HepG2 (cell line): ENCODE measurements at regions not wholly inside any gene's neighbourhood (a gene's known extent, or its start where the extent isn't known, plus 50 kb on each side); places are given as distances from the start of the nearest gene placed in this dataset.

Source experiments
- ATAC-seq: fragments of 200-7000 bp; cut with Tn5 transposase; 3 replicates; pipeline ENCODE4 v1.9.1; 2020; ENCODE audit warnings: mild to moderate bottlenecking, moderate library complexity
- BruUV-seq: library from RNA; stranded (reverse); fragments of 400-500 nt; replicated peaks from 2 replicates; lab custom pipeline; 2021; lab: Mats Ljungman, UMichigan
- CTCF ChIA-PET: fragments of 300-600 bp; formaldehyde crosslinking; extraction: SDS; loops from one replicate; lab custom pipeline; 2021; ENCODE audit warnings: low total read pairs, inconsistent platforms, low intra/inter-chr PET ratio; lab: Yijun Ruan, JAX
- POLR2A ChIA-PET: fragments of 350-600 bp; sonication (Branson Sonifier 250); formaldehyde crosslinking; loops from one replicate; lab custom pipeline; 2020; ENCODE audit warnings: antibody characterized with exemption, inconsistent platforms; lab: Yijun Ruan, JAX
- DNase-seq: peaks from one replicate; pipeline ENCODE4 v3.0.0-alpha.2; 2015; ENCODE audit warnings: low spot score
- FAIRE-seq: peaks from 3 replicates; lab custom pipeline; 2011; peaks lifted over from hg19 to GRCh38; lab: Jason Lieb, UNC
- H2AFZ ChIP-seq: one replicate; pipeline ENCODE4 v1.6.1; 2011; ENCODE audit warnings: low read length, inconsistent platforms
- H3K27ac ChIP-seq: fragments of 300-600 bp; 3 replicates; pipeline ENCODE4 v1.8.0; 2011; ENCODE audit warnings: mixed run types, mild to moderate bottlenecking, mixed read lengths, low read length, inconsistent platforms; ENCODE audit not compliant: insufficient read depth; ENCODE audit errors: extremely low read length
- H3K27me3 ChIP-seq, 2 experiments: fragments of 200-600 bp in 1 of 2; 2 replicates in 1 of 2; 3 replicates in 1 of 2; pipeline versions ENCODE4 v1.6.0 to v1.8.0; 2011; ENCODE audit warnings: low read length in 2 of 2, mild to moderate bottlenecking in 2 of 2, moderate library complexity in 2 of 2, inconsistent platforms in 1 of 2; ENCODE audit not compliant: insufficient read depth in 2 of 2, control insufficient read depth in 1 of 2
- H3K36me3 ChIP-seq, 2 experiments: fragments of 200-600 bp in 1 of 2; replicated peaks in 1 of 2; 2 replicates in 1 of 2; 3 replicates in 1 of 2; pipeline versions ENCODE4 v1.5.1 to v1.8.0; 2011; ENCODE audit warnings: low read length in 2 of 2, inconsistent platforms in 1 of 2; ENCODE audit not compliant: insufficient read depth in 2 of 2, control insufficient read depth in 1 of 2
- H3K4me1 ChIP-seq: 2 replicates; pipeline ENCODE4 v1.5.1; 2012; ENCODE audit warnings: low read length, inconsistent platforms; ENCODE audit not compliant: insufficient read depth
- H3K4me2 ChIP-seq: 2 replicates; pipeline ENCODE4 v1.6.0; 2011; ENCODE audit warnings: low read depth, low read length, inconsistent platforms
- H3K4me3 ChIP-seq, 3 experiments: fragments of 200-600 bp in 1 of 3; sonication (generic), shearing (Covaris generic) in 1 of 3; replicated peaks in 1 of 3; 2 replicates each; pipeline ENCODE4 v1.5.1; 2011 to 2016; ENCODE audit warnings: low read length in 3 of 3, inconsistent platforms in 2 of 3, low read depth in 2 of 3, mild to moderate bottlenecking in 2 of 3, control low read depth in 1 of 3, mixed read lengths in 1 of 3; ENCODE audit not compliant: insufficient read depth in 1 of 3
- H3K79me2 ChIP-seq: one replicate; pipeline ENCODE4 v1.6.1; 2011; ENCODE audit warnings: low read length, inconsistent platforms; ENCODE audit not compliant: insufficient read depth
- H3K9ac ChIP-seq: 2 replicates; pipeline ENCODE4 v1.6.0; 2011; ENCODE audit warnings: mild to moderate bottlenecking, low read depth, low read length, inconsistent platforms; ENCODE audit not compliant: insufficient read depth
- H3K9me3 ChIP-seq: 2 replicates; pipeline ENCODE4 v1.5.1; 2012; ENCODE audit warnings: mild to moderate bottlenecking, low read length
- H4K20me1 ChIP-seq: 2 replicates; pipeline ENCODE4 v1.6.0; 2011; ENCODE audit warnings: inconsistent platforms, mild to moderate bottlenecking, low read length, moderate library complexity; ENCODE audit not compliant: insufficient read depth
- IRX3 ChIP-seq: sonication (generic); formaldehyde crosslinking; IDR thresholded peaks from 2 replicates; pipeline ENCODE4 v1.8.1; 2023; ENCODE audit warnings: mild to moderate bottlenecking, low read depth, missing genetic modification reagents, borderline replicate concordance
- ISX ChIP-seq: sonication (generic); formaldehyde crosslinking; conservative IDR thresholded peaks from 2 replicates; pipeline ENCODE4 v1.5.0; 2020; ENCODE audit warnings: missing genetic modification reagents
- LCORL ChIP-seq, 2 experiments: fragments of 450-650 bp in 1 of 2; sonication (generic) in 1 of 2; formaldehyde crosslinking in 1 of 2; IDR thresholded peaks; 2 replicates each; pipeline versions ENCODE4 v1.5.0 to v1.6.1; 2017 to 2020; ENCODE audit warnings: antibody characterized with exemption in 1 of 2, missing genetic modification reagents in 1 of 2
- MTF1 ChIP-seq: sonication (generic); formaldehyde crosslinking; IDR thresholded peaks from 2 replicates; pipeline ENCODE4 v1.5.0; 2020; ENCODE audit warnings: missing genetic modification reagents
- NFE2 ChIP-seq: sonication (generic); formaldehyde crosslinking; IDR thresholded peaks from 2 replicates; pipeline ENCODE4 v1.4.0; 2020; ENCODE audit warnings: missing genetic modification reagents
- PPARG ChIP-seq: conservative IDR thresholded peaks from 2 replicates; pipeline ENCODE4 v1.6.1; 2016; ENCODE audit warnings: missing biosample characterization, missing genetic modification reagents
- TBX3 ChIP-seq: fragments of 450-650 bp; IDR thresholded peaks from 2 replicates; pipeline ENCODE4 v1.6.1; 2017; ENCODE audit warnings: antibody characterized with exemption, mild to moderate bottlenecking, inconsistent platforms, borderline replicate concordance
- U2AF2 ChIP-seq: fragments of 200-400 bp; formaldehyde crosslinking; IDR thresholded peaks from 2 replicates; pipeline ENCODE4 v1.6.1; 2017; ENCODE audit warnings: low read depth, mild to moderate bottlenecking, low read length
- ZBTB3 ChIP-seq: sonication (generic); formaldehyde crosslinking; IDR thresholded peaks from 2 replicates; pipeline ENCODE4 v1.4.0; 2020; ENCODE audit warnings: low read depth, mild to moderate bottlenecking, moderate library complexity, missing genetic modification reagents, borderline replicate concordance
- ZNF44 ChIP-seq: sonication (generic); formaldehyde crosslinking; IDR thresholded peaks from 2 replicates; pipeline ENCODE4 v1.5.1; 2020; ENCODE audit warnings: mild to moderate bottlenecking, missing genetic modification reagents
- ZSCAN20 ChIP-seq: sonication (generic); formaldehyde crosslinking; IDR thresholded peaks from 2 replicates; pipeline ENCODE4 v1.4.0; 2020; ENCODE audit warnings: missing genetic modification reagents, mild to moderate bottlenecking, borderline replicate concordance
- WGBS: methylation state at CpG from one replicate; pipeline ENCODE4 v1.1.6; 2017; ENCODE audit warnings: low lambda C conversion rate; 5-methylcytosine and 5-hydroxymethylcytosine counted together
- in situ Hi-C: cut with HindIII; loops from 2 replicates; pipeline ENCODE4 v1.10.0; 2017; ENCODE audit warnings: low pct_unique_long_range_greater_than_20kb; ENCODE audit not compliant: extremely low pct_ligation_motif_present
- intact Hi-C: fragments of 100-400 bp; cut with micrococcal nuclease; formaldehyde crosslinking; loops from one replicate; pipeline ENCODE4 v1.10.0; 2022; ENCODE audit not compliant: unreplicated experiment
- TF ChIP-seq, protein P1 (sequence below): sonication (generic); formaldehyde crosslinking; IDR thresholded peaks from 2 replicates; pipeline ENCODE4 v1.4.0; 2020; ENCODE audit warnings: missing genetic modification reagents
- TF ChIP-seq, protein P2 (sequence below), 2 experiments: sonication (generic) in 1 of 2; formaldehyde crosslinking in 1 of 2; IDR thresholded peaks; 2 replicates each; pipeline versions ENCODE4 v1.4.0 to v1.6.1; 2018 to 2020; ENCODE audit warnings: missing genetic modification reagents in 2 of 2, borderline replicate concordance in 1 of 2, low read depth in 1 of 2, mild to moderate bottlenecking in 1 of 2, missing biosample characterization in 1 of 2
- TF ChIP-seq, protein P3 (sequence below): sonication (generic); formaldehyde crosslinking; IDR thresholded peaks from 2 replicates; pipeline ENCODE4 v1.9.0; 2021; ENCODE audit warnings: missing genetic modification reagents, mild to moderate bottlenecking, borderline replicate concordance
- TF ChIP-seq, protein P4 (sequence below): sonication (generic); formaldehyde crosslinking; IDR thresholded peaks from 2 replicates; pipeline ENCODE4 v1.4.0; 2020; ENCODE audit warnings: mild to moderate bottlenecking, missing genetic modification reagents
- TF ChIP-seq, protein P5 (sequence below): sonication (generic); formaldehyde crosslinking; IDR thresholded peaks from 2 replicates; pipeline ENCODE4 v1.8.0; 2022; ENCODE audit warnings: missing genetic modification reagents, low read depth, mild to moderate bottlenecking, borderline replicate concordance

DNA sequence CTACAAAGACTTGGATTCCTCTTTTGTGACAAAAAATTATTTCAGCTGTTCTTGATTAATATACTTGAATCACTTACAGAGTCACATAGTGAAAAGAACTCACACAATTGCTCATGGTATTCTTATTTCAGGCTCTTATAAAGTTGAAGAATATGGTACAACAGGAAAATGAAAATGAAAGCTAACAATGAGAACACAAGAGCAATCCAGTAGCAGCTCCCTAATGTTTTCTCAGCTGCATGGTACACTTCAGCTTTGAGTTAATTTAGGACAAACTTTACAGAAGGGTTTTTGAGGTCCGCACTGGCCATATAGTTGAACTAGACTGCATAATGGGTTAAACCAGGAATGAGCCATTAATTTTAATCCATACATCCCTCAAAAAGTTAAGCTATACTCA lies 1261.8 kb downstream of the SLITRK5 start:
- Histone ChIP-seq H3K27me3 (no peaks in the 10 kb centered on the region), H3K79me2 (no peaks in the 10 kb centered on the region), H3K36me3 (no peaks in the 10 kb centered on the region), H3K4me1 (no peaks in the 10 kb centered on the region), H4K20me1 (no peaks in the 10 kb centered on the region), H3K27ac (no peak overlapping the region), H2AFZ (no peak overlapping the region), H3K4me3 (no peak overlapping the region), H3K9me3 (no peaks in the 10 kb centered on the region), H3K4me2 (no peak overlapping the region), H3K9ac (no peak overlapping the region)
- WGBS, result 0% methylated on average over 1 of the region's 1 CpG
- BruUV-seq, result no TSS peak
- TF ChIP-seq ISX (CRISPR knock-in tag) (no peak), ZSCAN20 (no peak), U2AF2 (no peak), PPARG (CRISPR knock-in tag) (no peak), IRX3 (CRISPR knock-in tag) (no peak), MTF1 (CRISPR knock-in tag) (no peak), LCORL (IDR thresholded peaks at IDR 0.05) (no peak), LCORL (CRISPR knock-in tag; IDR thresholded peaks at IDR 0.05) (no peak), ZNF44 (CRISPR knock-in tag) (no peak), NFE2 (CRISPR knock-in tag) (no peak), TBX3 (no peak), ZBTB3 (CRISPR knock-in tag) (no peak)
- TF ChIP-seq, protein P1, sequence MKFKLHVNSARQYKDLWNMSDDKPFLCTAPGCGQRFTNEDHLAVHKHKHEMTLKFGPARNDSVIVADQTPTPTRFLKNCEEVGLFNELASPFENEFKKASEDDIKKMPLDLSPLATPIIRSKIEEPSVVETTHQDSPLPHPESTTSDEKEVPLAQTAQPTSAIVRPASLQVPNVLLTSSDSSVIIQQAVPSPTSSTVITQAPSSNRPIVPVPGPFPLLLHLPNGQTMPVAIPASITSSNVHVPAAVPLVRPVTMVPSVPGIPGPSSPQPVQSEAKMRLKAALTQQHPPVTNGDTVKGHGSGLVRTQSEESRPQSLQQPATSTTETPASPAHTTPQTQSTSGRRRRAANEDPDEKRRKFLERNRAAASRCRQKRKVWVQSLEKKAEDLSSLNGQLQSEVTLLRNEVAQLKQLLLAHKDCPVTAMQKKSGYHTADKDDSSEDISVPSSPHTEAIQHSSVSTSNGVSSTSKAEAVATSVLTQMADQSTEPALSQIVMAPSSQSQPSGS (CRISPR knock-in tag), result no peak
- TF ChIP-seq, protein P2, sequence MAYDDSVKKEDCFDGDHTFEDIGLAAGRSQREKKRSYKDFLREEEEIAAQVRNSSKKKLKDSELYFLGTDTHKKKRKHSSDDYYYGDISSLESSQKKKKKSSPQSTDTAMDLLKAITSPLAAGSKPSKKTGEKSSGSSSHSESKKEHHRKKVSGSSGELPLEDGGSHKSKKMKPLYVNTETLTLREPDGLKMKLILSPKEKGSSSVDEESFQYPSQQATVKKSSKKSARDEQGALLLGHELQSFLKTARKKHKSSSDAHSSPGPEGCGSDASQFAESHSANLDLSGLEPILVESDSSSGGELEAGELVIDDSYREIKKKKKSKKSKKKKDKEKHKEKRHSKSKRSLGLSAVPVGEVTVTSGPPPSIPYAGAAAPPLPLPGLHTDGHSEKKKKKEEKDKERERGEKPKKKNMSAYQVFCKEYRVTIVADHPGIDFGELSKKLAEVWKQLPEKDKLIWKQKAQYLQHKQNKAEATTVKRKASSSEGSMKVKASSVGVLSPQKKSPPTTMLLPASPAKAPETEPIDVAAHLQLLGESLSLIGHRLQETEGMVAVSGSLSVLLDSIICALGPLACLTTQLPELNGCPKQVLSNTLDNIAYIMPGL (CRISPR knock-in tag; IDR thresholded peaks at IDR 0.05; ENCODE audit: borderline replicate concordance in 1 of 2, low read depth in 1 of 2), result no peak
- TF ChIP-seq, protein P3, sequence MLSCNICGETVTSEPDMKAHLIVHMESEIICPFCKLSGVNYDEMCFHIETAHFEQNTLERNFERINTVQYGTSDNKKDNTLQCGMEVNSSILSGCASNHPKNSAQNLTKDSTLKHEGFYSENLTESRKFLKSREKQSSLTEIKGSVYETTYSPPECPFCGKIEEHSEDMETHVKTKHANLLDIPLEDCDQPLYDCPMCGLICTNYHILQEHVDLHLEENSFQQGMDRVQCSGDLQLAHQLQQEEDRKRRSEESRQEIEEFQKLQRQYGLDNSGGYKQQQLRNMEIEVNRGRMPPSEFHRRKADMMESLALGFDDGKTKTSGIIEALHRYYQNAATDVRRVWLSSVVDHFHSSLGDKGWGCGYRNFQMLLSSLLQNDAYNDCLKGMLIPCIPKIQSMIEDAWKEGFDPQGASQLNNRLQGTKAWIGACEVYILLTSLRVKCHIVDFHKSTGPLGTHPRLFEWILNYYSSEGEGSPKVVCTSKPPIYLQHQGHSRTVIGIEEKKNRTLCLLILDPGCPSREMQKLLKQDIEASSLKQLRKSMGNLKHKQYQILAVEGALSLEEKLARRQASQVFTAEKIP (CRISPR knock-in tag), result no peak
- TF ChIP-seq, protein P4, sequence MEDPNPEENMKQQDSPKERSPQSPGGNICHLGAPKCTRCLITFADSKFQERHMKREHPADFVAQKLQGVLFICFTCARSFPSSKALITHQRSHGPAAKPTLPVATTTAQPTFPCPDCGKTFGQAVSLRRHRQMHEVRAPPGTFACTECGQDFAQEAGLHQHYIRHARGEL, result no peak
- TF ChIP-seq, protein P5, sequence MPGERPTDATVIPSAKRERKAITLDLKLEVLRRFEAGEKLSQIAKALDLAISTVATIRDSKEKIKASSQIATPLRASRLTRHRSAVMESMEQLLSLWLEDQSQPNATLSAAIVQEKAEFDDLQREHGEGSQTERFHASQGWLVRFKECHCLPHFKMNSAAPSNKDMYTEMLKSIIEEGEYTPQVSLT (CRISPR knock-in tag), result no peak
- POLR2A ChIA-PET, result no interaction called here
- DNase-seq (no peak), FAIRE-seq (no peak), ATAC-seq (no peak)
- intact Hi-C loops (no loop called here), in situ Hi-C loops (no loop called here)
- CTCF ChIA-PET, result no interaction called here
